Loucy (cell line): ENCODE measurements at regions not wholly inside any gene's neighbourhood (a gene's known extent, or its start where the extent isn't known, plus 50 kb on each side); places are given as distances from the start of the nearest gene placed in this dataset.

ENCODE experiments used
- EZH2phosphoT487 ChIP-seq: fragments of 200-600 bp; IDR thresholded peaks from 2 replicates; pipeline ENCODE4 v1.6.1; 2018; ENCODE audit warnings: antibody characterized with exemption, mild to moderate bottlenecking, moderate library complexity, borderline replicate concordance
- TF ChIP-seq, protein P1 (sequence below): fragments of 200-600 bp; sonication (generic); conservative IDR thresholded peaks from 2 replicates; pipeline ENCODE4 v1.5.1; 2014; ENCODE audit warnings: mild to moderate bottlenecking, antibody characterized with exemption, low read length

DNA sequence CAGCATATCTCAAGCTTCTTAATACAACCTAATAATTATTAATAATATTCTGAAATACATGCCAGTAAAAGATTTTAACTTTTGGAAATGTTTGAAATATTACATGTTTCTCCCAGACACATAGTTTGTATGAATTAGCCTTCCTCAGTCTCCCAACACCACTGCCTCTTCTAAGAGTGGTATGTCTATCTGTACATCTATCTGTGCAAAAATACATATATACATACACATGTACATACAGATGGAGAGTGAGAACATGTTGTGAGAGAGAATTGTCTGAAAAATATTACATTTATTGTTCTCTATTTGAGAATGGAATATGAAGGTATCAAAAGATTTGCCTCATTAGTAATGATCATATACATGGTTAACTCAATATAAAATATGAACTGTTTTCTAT lies 1567.2 kb upstream of the PRR20A start:
- TF ChIP-seq, protein P1, sequence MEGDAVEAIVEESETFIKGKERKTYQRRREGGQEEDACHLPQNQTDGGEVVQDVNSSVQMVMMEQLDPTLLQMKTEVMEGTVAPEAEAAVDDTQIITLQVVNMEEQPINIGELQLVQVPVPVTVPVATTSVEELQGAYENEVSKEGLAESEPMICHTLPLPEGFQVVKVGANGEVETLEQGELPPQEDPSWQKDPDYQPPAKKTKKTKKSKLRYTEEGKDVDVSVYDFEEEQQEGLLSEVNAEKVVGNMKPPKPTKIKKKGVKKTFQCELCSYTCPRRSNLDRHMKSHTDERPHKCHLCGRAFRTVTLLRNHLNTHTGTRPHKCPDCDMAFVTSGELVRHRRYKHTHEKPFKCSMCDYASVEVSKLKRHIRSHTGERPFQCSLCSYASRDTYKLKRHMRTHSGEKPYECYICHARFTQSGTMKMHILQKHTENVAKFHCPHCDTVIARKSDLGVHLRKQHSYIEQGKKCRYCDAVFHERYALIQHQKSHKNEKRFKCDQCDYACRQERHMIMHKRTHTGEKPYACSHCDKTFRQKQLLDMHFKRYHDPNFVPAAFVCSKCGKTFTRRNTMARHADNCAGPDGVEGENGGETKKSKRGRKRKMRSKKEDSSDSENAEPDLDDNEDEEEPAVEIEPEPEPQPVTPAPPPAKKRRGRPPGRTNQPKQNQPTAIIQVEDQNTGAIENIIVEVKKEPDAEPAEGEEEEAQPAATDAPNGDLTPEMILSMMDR = no peak
- no peak for TF ChIP-seq EZH2phosphoT487
